GM12873 (cell line): ENCODE measurements at regions not wholly inside any gene's neighbourhood (a gene's known extent, or its start where the extent isn't known, plus 50 kb on each side); places are given as distances from the start of the nearest gene placed in this dataset.

ENCODE experiments used
- CTCF ChIP-seq: IDR thresholded peaks from 2 replicates; pipeline ENCODE4 v1.5.1; 2012; ENCODE audit warnings: low read depth, mild to moderate bottlenecking, moderate library complexity, low read length, control low read depth; ENCODE audit not compliant: insufficient read depth; ENCODE audit errors: missing control alignments

- TF ChIP-seq CTCF = no peak
These were observed 80.4 kb downstream of the TBXT start for GRCh38 chr6:166087246-166087645.

GRCh38 chr6:166085500-166085899, 82.2 kb downstream of the TBXT start:
- TF ChIP-seq CTCF = no peak

GRCh38 chr6:166084951-166085350, 82.7 kb downstream of the TBXT start:
- no peak for TF ChIP-seq CTCF

GRCh38 chr6:166079841-166080240, 87.8 kb downstream of the TBXT start:
- TF ChIP-seq CTCF = no peak

- TF ChIP-seq CTCF = no peak
These were observed 89.4 kb downstream of the TBXT start for GRCh38 chr6:166078294-166078693.

- TF ChIP-seq CTCF = peak; percentile 40
These were observed 91.0 kb downstream of the TBXT start for GRCh38 chr6:166076625-166077024.

GRCh38 chr6:166075925-166076324, 91.7 kb downstream of the TBXT start:
- no peak for TF ChIP-seq CTCF
